SK-N-SH treated with all-trans-retinoic acid at 6 μM for 48 hours (cell line): ENCODE measurements at regions not wholly inside any gene's neighbourhood (a gene's known extent, or its start where the extent isn't known, plus 50 kb on each side); places are given as distances from the start of the nearest gene placed in this dataset.

Experiments
- ATAC-seq: fragments of 200-7000 bp; cut with Tn5 transposase; 3 replicates; pipeline ENCODE4 v1.9.1; 2020; ENCODE audit warnings: mild to moderate bottlenecking, moderate library complexity
- ARNTL ChIP-seq: fragments of 450-650 bp; formaldehyde crosslinking; IDR thresholded peaks from 2 replicates; pipeline ENCODE4 v1.5.0; 2020; ENCODE audit warnings: low read depth, mild to moderate bottlenecking, moderate library complexity, borderline replicate concordance
- BACH2 ChIP-seq: fragments of 250-450 bp; sonication (Bioruptor Pico); IDR thresholded peaks from 2 replicates; pipeline ENCODE4 v1.9.0; 2021; ENCODE audit warnings: mild to moderate bottlenecking, borderline replicate concordance
- CREB5 ChIP-seq: fragments of 250-450 bp; sonication (Bioruptor Pico); IDR thresholded peaks from 2 replicates; pipeline ENCODE4 v1.5.1; 2020; ENCODE audit warnings: low read depth, mild to moderate bottlenecking, moderate library complexity
- CSDC2 ChIP-seq: fragments of 250-450 bp; sonication (Bioruptor Pico); IDR thresholded peaks from 2 replicates; pipeline ENCODE4 v1.5.0; 2020; ENCODE audit warnings: mild to moderate bottlenecking, moderate library complexity
- CSRNP3 ChIP-seq: fragments of 250-450 bp; sonication (Bioruptor Pico); IDR thresholded peaks from 2 replicates; pipeline ENCODE4 v1.5.1; 2021; ENCODE audit warnings: mild to moderate bottlenecking, moderate library complexity
- ESRRG ChIP-seq: fragments of 250-450 bp; sonication (Bioruptor Pico); IDR thresholded peaks from 2 replicates; pipeline ENCODE4 v1.6.1; 2021; ENCODE audit warnings: mild to moderate bottlenecking
- ISL1 ChIP-seq: fragments of 250-450 bp; sonication (Bioruptor Pico); IDR thresholded peaks from 2 replicates; pipeline ENCODE4 v2.1.2; 2022; ENCODE audit warnings: mild to moderate bottlenecking, moderate library complexity
- OSR1 ChIP-seq: fragments of 250-450 bp; sonication (Bioruptor Pico); IDR thresholded peaks from 2 replicates; pipeline ENCODE4 v1.8.0; 2022; ENCODE audit warnings: moderate library complexity, mild to moderate bottlenecking, inconsistent platforms
- PATZ1 ChIP-seq: fragments of 250-450 bp; sonication (Bioruptor Pico); IDR thresholded peaks from 2 replicates; pipeline ENCODE4 v1.8.0; 2020; ENCODE audit warnings: mild to moderate bottlenecking, moderate library complexity, borderline replicate concordance
- PPARA ChIP-seq: fragments of 250-450 bp; sonication (Bioruptor Pico); IDR thresholded peaks from 2 replicates; pipeline ENCODE4 v1.5.0; 2020; ENCODE audit warnings: mild to moderate bottlenecking, borderline replicate concordance
- RARB ChIP-seq: fragments of 250-450 bp; sonication (Bioruptor Pico); IDR thresholded peaks from 2 replicates; pipeline ENCODE4 v1.8.0; 2021; ENCODE audit warnings: mild to moderate bottlenecking, moderate library complexity
- SNAI2 ChIP-seq: fragments of 250-450 bp; sonication (Bioruptor Pico); IDR thresholded peaks from 2 replicates; pipeline ENCODE4 v1.5.0; 2020; ENCODE audit warnings: mild to moderate bottlenecking, moderate library complexity
- TOX ChIP-seq: fragments of 250-450 bp; sonication (Bioruptor Pico); IDR thresholded peaks from 2 replicates; pipeline ENCODE4 v1.8.0; 2021; ENCODE audit warnings: mild to moderate bottlenecking, moderate library complexity, borderline replicate concordance
- TSHZ2 ChIP-seq: fragments of 250-450 bp; sonication (Bioruptor Pico); IDR thresholded peaks from 2 replicates; pipeline ENCODE4 v1.5.0; 2020; ENCODE audit warnings: mild to moderate bottlenecking, moderate library complexity
- ZC3H10 ChIP-seq: fragments of 250-450 bp; sonication (Bioruptor Pico); IDR thresholded peaks from 2 replicates; pipeline ENCODE4 v1.5.1; 2021; ENCODE audit warnings: mild to moderate bottlenecking, moderate library complexity
- ZFP3 ChIP-seq: fragments of 250-450 bp; sonication (Bioruptor Pico); IDR thresholded peaks from 2 replicates; pipeline ENCODE4 v1.5.0; 2020; ENCODE audit warnings: mild to moderate bottlenecking, moderate library complexity
- ZNF565 ChIP-seq: fragments of 450-650 bp; formaldehyde crosslinking; conservative IDR thresholded peaks from 2 replicates; pipeline ENCODE4 v1.5.0; 2020; ENCODE audit warnings: low read depth, mild to moderate bottlenecking, moderate library complexity
- ZNF8 ChIP-seq: fragments of 450-650 bp; formaldehyde crosslinking; IDR thresholded peaks from 2 replicates; pipeline ENCODE4 v1.5.0; 2020; ENCODE audit warnings: mild to moderate bottlenecking, moderate library complexity
- TF ChIP-seq, protein P1 (sequence below): fragments of 250-450 bp; sonication (Bioruptor Pico); IDR thresholded peaks from 2 replicates; pipeline ENCODE4 v1.8.0; 2021; ENCODE audit warnings: low read depth, mild to moderate bottlenecking, moderate library complexity, borderline replicate concordance

- TF ChIP-seq ISL1 (CRISPR knock-in tag) (no peak), ARNTL (no peak)
- no peak for ATAC-seq
Measured at GRCh38 chr3:56911363-56911762, 109.6 kb upstream of the ARHGEF3 start.

DNA sequence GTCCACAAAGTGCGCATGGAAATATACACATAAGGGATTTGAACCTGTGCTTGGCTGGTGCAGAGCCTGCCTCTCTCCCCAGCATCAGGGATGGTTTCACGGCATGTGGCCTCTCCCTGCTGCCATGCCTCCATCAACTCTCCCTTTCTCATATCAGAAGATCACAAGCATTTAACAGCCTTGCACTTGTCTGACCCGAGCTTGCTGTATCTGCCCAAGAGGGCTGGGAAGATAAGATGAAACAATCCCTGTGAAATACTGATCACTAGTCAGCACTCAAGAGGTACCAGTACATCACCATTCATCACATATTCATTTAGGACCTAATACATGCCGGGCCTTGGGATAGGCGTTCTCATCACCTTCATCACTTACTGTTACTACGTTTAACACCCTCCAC is 107.6 kb upstream of the ARHGEF3 start:
- ATAC-seq, result no peak
- no peak for TF ChIP-seq TOX (CRISPR knock-in tag)
- no peak for TF ChIP-seq ZFP3 (CRISPR knock-in tag)
- no peak for TF ChIP-seq ZNF8 (CRISPR knock-in tag)
- TF ChIP-seq ZC3H10 (CRISPR knock-in tag), result no peak
- no peak for TF ChIP-seq OSR1
- TF ChIP-seq ZNF565 (CRISPR knock-in tag), result no peak
- no peak for TF ChIP-seq TSHZ2
- TF ChIP-seq BACH2 (CRISPR knock-in tag), result no peak

GRCh38 chr3:56908004-56908403 is 106.3 kb upstream of the ARHGEF3 start:
- TF ChIP-seq SNAI2 (CRISPR knock-in tag) (no peak), ZNF565 (CRISPR knock-in tag) (no peak), PPARA (CRISPR knock-in tag) (no peak), CREB5 (CRISPR knock-in tag) (no peak), CSRNP3 (CRISPR knock-in tag) (no peak), TSHZ2 (no peak), ISL1 (CRISPR knock-in tag) (no peak), CSDC2 (CRISPR knock-in tag) (no peak), PATZ1 (CRISPR knock-in tag) (no peak), OSR1 (no peak), RARB (CRISPR knock-in tag) (no peak), ZFP3 (CRISPR knock-in tag) (no peak), ESRRG (no peak)
- TF ChIP-seq, protein P1, sequence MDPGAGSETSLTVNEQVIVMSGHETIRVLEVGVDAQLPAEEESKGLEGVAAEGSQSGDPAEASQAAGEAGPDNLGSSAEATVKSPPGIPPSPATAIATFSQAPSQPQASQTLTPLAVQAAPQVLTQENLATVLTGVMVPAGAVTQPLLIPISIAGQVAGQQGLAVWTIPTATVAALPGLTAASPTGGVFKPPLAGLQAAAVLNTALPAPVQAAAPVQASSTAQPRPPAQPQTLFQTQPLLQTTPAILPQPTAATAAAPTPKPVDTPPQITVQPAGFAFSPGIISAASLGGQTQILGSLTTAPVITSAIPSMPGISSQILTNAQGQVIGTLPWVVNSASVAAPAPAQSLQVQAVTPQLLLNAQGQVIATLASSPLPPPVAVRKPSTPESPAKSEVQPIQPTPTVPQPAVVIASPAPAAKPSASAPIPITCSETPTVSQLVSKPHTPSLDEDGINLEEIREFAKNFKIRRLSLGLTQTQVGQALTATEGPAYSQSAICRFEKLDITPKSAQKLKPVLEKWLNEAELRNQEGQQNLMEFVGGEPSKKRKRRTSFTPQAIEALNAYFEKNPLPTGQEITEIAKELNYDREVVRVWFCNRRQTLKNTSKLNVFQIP, result no peak

More at GRCh38 chr3:56908004-56908403, 106.3 kb upstream of the ARHGEF3 start:
- ATAC-seq, result no peak
